GM12874 (cell line): ENCODE measurements at regions not wholly inside any gene's neighbourhood (a gene's known extent, or its start where the extent isn't known, plus 50 kb on each side); places are given as distances from the start of the nearest gene placed in this dataset.

Experiments
- TF ChIP-seq, protein P1 (sequence below): IDR thresholded peaks from 2 replicates; pipeline ENCODE4 v1.5.1; 2011; ENCODE audit warnings: low read depth, mild to moderate bottlenecking, control low read depth, low read length, moderate library complexity; ENCODE audit not compliant: insufficient read depth

DNA sequence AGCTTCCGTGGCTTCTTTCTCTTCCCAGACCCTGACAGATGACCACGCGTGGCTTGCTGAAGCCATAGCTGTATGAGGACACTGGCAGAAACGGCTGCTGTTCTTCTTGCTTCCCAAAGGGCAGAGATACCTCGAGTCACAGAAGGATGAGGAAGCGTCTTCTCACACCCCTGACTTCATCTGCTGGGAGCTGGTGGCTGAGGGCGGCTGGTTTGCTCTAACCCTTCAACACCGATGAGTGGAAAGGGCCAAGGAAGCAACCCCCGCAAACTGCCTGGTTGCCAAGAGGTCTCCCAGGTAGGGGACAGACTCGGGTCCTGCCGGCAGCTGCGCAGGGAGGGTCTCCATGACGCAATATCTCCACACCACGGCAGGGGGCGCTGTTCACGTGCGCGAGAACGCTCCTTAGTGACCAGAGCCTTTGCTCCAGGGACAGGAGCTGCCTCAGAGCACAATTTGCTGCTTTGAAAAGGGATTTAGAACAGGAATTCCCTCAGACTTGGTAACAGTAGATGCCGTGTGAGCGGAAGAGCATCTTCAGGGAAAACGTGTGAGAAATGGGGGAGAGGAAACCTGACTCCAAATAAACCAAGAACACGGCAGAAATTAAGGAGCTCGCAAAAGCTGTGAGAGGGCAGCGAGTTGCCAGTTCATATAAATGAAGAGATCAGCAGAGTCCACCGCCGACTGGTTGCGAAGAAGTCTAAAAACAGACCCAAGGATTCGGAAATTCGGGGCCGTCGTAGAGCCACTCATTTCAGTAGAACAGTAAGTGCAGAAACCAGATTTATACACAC, 80.2 kb downstream of the ERMARD start:
- TF ChIP-seq, protein P1, sequence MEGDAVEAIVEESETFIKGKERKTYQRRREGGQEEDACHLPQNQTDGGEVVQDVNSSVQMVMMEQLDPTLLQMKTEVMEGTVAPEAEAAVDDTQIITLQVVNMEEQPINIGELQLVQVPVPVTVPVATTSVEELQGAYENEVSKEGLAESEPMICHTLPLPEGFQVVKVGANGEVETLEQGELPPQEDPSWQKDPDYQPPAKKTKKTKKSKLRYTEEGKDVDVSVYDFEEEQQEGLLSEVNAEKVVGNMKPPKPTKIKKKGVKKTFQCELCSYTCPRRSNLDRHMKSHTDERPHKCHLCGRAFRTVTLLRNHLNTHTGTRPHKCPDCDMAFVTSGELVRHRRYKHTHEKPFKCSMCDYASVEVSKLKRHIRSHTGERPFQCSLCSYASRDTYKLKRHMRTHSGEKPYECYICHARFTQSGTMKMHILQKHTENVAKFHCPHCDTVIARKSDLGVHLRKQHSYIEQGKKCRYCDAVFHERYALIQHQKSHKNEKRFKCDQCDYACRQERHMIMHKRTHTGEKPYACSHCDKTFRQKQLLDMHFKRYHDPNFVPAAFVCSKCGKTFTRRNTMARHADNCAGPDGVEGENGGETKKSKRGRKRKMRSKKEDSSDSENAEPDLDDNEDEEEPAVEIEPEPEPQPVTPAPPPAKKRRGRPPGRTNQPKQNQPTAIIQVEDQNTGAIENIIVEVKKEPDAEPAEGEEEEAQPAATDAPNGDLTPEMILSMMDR, result peak; percentile 89
